ENCODE measurements at regions not wholly inside any gene's neighbourhood (a gene's known extent, or its start where the extent isn't known, plus 50 kb on each side); places are given as distances from the start of the nearest gene placed in this dataset.

DNA sequence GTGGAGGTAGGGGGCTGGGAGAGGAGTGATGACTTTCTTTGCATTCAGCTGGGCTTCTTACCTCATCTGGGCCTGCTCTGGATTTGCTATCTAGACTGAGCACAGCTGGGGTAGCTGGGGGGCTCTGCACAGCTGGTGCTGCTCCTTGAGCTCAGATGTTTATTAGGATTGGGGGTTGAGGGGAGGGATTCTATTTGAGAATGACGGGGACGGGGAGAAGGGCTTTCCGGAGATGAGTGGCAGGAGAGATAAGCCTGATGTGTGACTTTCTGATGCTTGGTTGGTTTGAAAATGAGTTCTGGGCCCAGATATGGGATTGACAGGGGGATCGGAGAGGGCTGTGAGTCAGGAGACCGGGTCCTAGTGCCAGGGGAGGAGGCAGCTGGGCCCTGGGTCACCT, 146.1 kb upstream of the CSF3R start:
- H3K4me1 ChIP-seq (ENCODE audit: control insufficient read depth, insufficient read depth, low read length): no peaks in the 10 kb centered on the region
- H3K27ac ChIP-seq (ENCODE audit: low read length): no peak overlapping the region

DNA sequence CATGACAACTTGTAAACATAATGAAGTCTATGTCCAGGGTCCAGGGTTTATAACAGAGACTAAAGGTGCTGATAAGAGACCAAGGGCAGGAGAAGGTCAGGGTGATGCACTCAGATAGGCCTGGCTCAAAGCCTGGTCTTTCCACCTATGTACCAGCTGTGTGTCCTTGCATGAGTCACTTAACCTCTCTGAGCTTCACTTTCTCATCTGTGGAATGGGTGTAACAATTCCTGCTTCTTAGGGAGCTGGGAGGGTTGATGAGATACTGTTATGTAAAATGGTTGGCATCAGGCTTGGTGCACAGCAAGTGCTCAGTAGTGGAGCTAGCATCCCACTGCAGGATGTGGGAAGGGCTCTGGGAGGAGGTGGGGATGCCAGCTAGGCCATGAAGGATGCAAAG, 143.7 kb upstream of the CSF3R start:
- Histone ChIP-seq H3K4me1 (ENCODE audit: control insufficient read depth, insufficient read depth, low read length) (no peaks in the 10 kb centered on the region), H3K4me3 (ENCODE audit: low read length in 2 of 2) (no peak overlapping the region), H3K9ac (ENCODE audit: low read length in 2 of 2) (no peak overlapping the region), H3K9me3 (ENCODE audit: control insufficient read depth in 2 of 2, low read length in 2 of 2) (no peaks in the 10 kb centered on the region), H3K27me3 (ENCODE audit: control insufficient read depth in 1 of 2, insufficient read depth in 2 of 2, low read length in 2 of 2) (peaks cover 12 to 30% of the 10 kb centered on the region in 2 donors), H3K27ac (ENCODE audit: low read length) (no peak overlapping the region), H3K36me3 (ENCODE audit: control insufficient read depth in 2 of 2, insufficient read depth in 2 of 2, low read length in 2 of 2) (no peaks in the 10 kb centered on the region)

More for the DNA sequence above, 146.1 kb upstream of the CSF3R start:
- no peak overlapping the region for H3K4me3 ChIP-seq (ENCODE audit: low read length in 2 of 2)
- no peaks in the 10 kb centered on the region for H3K36me3 ChIP-seq (ENCODE audit: control insufficient read depth in 2 of 2, insufficient read depth in 2 of 2, low read length in 2 of 2)
- H3K9ac ChIP-seq (ENCODE audit: low read length in 2 of 2): no peak overlapping the region
- peaks cover 12 to 21% of the 10 kb centered on the region in 2 donors for H3K27me3 ChIP-seq (ENCODE audit: control insufficient read depth in 1 of 2, insufficient read depth in 2 of 2, low read length in 2 of 2)
- H3K9me3 ChIP-seq (ENCODE audit: control insufficient read depth in 2 of 2, low read length in 2 of 2): no peaks in the 10 kb centered on the region

DNA sequence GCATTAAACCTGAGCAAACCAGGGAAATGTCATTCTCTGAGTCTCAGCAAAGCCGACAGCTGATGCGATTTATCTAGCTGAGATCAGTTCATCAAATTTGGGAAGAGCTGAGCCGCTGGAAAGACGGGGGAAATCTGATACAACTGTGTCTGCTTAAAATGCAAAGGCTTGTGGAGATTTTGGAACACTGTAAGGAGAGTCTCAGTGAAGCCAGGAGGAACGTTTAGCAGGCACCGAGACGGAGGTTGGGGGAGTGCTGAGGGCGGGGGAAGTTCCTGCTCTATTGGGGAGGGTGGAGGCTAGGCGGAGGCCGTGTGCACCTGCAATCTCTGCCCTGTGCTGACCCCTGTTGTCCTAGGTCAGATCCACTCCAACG, 143.2 kb upstream of the CSF3R start:
- H3K4me3 ChIP-seq (ENCODE audit: low read length in 2 of 2): no peak overlapping the region
- H3K9ac ChIP-seq (ENCODE audit: low read length in 2 of 2): no peak overlapping the region
- H3K27ac ChIP-seq (ENCODE audit: low read length): no peak overlapping the region
- no peaks in the 10 kb centered on the region for H3K4me1 ChIP-seq (ENCODE audit: control insufficient read depth, insufficient read depth, low read length)
- H3K27me3 ChIP-seq (ENCODE audit: control insufficient read depth in 1 of 2, insufficient read depth in 2 of 2, low read length in 2 of 2): peaks cover 12 to 30% of the 10 kb centered on the region in 2 donors
- no peaks in the 10 kb centered on the region for H3K36me3 ChIP-seq (ENCODE audit: control insufficient read depth in 2 of 2, insufficient read depth in 2 of 2, low read length in 2 of 2)
- H3K9me3 ChIP-seq (ENCODE audit: control insufficient read depth in 2 of 2, low read length in 2 of 2): no peaks in the 10 kb centered on the region

DNA sequence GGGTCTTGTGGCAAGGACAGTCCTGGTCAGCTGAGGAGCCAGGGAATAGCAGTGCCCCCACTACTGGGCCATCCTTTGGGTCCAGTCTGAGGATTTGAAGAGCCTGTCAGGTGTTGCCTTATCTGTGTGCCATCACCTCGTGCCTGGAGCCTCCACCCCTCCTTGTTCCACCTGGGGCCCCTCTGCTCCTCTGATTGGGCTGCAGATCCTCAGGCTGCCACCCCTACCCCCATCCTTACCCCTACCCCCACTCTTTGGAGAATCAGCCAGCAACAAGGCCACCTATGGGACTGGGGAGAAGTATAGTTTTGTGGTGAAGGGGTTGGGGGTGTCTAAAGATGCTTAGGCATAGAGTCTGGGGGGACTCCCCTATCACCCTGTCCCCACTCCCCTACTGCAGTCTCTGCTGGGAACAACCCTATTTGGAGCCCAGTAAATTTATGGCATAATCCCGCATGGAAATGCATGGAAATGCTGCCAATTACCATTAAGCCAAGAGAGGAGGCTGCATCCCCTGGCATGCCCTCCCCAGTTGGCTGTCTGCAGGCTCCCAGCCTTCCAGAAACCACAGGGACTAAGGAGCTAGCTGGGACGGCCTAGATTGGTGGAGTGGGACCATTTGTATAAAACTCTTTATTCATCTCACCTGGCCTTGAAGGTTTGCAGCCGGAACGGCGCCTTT, 142.7 kb upstream of the CSF3R start:
- Histone ChIP-seq H3K4me1 (ENCODE audit: control insufficient read depth, insufficient read depth, low read length) (no peaks in the 10 kb centered on the region), H3K9me3 (ENCODE audit: control insufficient read depth in 2 of 2, low read length in 2 of 2) (no peaks in the 10 kb centered on the region), H3K4me3 (ENCODE audit: low read length in 2 of 2) (no peak overlapping the region), H3K9ac (ENCODE audit: low read length in 2 of 2) (no peak overlapping the region), H3K27me3 (ENCODE audit: control insufficient read depth in 1 of 2, insufficient read depth in 2 of 2, low read length in 2 of 2) (peaks cover 12 to 30% of the 10 kb centered on the region in 2 donors), H3K27ac (ENCODE audit: low read length) (no peak overlapping the region), H3K36me3 (ENCODE audit: control insufficient read depth in 2 of 2, insufficient read depth in 2 of 2, low read length in 2 of 2) (no peaks in the 10 kb centered on the region)

DNA sequence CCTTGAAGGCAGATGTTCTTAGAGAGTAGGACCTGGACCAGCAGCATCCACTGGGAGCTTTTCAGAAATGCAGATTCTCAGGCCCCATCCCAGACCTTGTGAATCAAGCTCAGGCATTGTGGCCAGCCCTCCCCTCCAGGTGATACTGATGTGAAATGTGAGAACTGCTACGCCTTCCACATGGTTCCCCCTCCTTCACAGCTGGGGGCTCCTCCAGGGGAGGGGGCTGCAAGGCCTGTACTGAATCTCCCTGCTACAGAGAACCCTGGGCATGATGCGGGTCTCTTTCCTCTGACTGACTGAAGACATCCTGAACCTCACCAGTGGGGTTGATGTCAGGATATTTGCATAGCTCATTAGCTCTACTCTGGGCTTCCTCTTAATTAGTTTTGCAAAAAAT, 141.8 kb upstream of the CSF3R start:
- Histone ChIP-seq H3K4me1 (ENCODE audit: control insufficient read depth, insufficient read depth, low read length) (no peaks in the 10 kb centered on the region), H3K27me3 (ENCODE audit: control insufficient read depth in 1 of 2, insufficient read depth in 2 of 2, low read length in 2 of 2) (peaks cover 12 to 34% of the 10 kb centered on the region in 2 donors), H3K27ac (ENCODE audit: low read length) (no peak overlapping the region), H3K4me3 (ENCODE audit: low read length in 2 of 2) (no peak overlapping the region), H3K36me3 (ENCODE audit: control insufficient read depth in 2 of 2, insufficient read depth in 2 of 2, low read length in 2 of 2) (no peaks in the 10 kb centered on the region), H3K9ac (ENCODE audit: low read length in 2 of 2) (no peak overlapping the region), H3K9me3 (ENCODE audit: control insufficient read depth in 2 of 2, low read length in 2 of 2) (no peaks in the 10 kb centered on the region)

DNA sequence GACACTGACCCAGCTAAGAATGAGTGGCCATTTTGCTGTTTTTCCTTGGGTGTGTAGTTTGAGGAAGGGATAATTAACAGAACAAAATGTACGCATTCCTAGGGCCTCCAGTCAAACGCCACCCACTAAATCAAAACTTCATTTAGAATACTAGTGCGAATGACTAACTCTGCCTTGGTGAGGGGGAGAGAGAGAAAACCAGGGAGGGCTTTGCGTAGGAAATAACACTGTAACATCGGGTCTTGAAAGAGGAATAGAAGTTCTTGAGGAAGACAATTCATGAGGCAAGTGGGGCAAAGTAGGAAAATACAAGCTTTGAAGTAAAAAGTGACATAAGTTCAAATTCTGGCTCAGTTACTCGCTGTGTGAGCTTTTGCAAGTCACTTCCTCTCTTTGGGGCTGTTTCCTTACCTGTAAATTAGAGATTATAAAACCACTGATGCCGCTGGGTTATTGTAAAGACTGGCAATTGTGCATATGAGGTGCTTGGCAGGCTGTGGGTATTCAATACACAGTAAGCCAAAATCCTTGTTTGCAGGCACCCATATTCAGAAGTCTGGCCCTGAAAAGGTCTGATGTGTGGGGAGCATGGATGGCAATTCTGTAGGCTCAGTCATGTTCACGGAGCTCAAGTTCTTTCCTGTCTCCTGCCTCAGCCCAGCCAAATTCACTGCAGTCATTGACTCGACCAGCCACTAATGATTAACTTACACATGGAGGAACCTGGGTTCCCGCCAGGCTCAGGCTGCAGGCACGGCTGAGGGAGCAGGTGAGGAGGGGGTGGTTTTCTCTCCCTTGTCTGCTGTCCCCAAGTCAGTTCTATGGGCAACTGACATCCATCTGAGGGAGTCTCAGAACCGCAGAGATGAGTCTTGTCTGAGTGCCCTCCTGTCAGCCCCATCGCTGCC, 140.3 kb upstream of the CSF3R start:
- no peaks in the 10 kb centered on the region for H3K9me3 ChIP-seq (ENCODE audit: control insufficient read depth in 2 of 2, low read length in 2 of 2)
- H3K36me3 ChIP-seq (ENCODE audit: control insufficient read depth in 2 of 2, insufficient read depth in 2 of 2, low read length in 2 of 2): no peaks in the 10 kb centered on the region
- H3K27me3 ChIP-seq (ENCODE audit: control insufficient read depth in 1 of 2, insufficient read depth in 2 of 2, low read length in 2 of 2): peaks cover 12 to 32% of the 10 kb centered on the region in 2 donors
- H3K4me3 ChIP-seq (ENCODE audit: low read length in 2 of 2): no peak overlapping the region
- H3K27ac ChIP-seq (ENCODE audit: low read length): no peak overlapping the region
- H3K9ac ChIP-seq (ENCODE audit: low read length in 2 of 2): no peak overlapping the region
- H3K4me1 ChIP-seq (ENCODE audit: control insufficient read depth, insufficient read depth, low read length): no peaks in the 10 kb centered on the region

DNA sequence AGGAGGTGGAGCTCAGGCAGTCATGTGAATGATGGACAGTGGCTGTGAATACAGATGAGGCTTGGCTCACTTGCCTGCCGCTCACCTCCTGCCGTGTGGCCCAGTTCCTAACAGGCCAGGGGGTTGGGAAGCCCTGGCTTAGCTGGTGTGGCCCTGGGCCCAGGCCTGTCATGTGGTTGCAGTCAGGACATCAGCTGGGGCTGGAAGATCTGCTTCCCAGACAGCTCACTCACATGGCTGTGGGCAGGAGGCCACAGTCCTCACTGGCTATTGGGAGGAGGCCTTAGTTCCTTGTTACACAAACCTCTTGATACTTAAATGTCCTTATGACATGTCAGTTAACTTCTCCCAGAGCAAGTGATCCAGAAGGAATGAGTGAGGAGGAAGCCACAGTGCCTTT, 138.8 kb upstream of the CSF3R start:
- Histone ChIP-seq H3K4me1 (ENCODE audit: control insufficient read depth, insufficient read depth, low read length) (no peaks in the 10 kb centered on the region), H3K27ac (ENCODE audit: low read length) (no peak overlapping the region), H3K36me3 (ENCODE audit: control insufficient read depth in 2 of 2, insufficient read depth in 2 of 2, low read length in 2 of 2) (no peaks in the 10 kb centered on the region), H3K27me3 (ENCODE audit: control insufficient read depth in 1 of 2, insufficient read depth in 2 of 2, low read length in 2 of 2) (peaks cover 9 to 30% of the 10 kb centered on the region in 2 donors), H3K9me3 (ENCODE audit: control insufficient read depth in 2 of 2, low read length in 2 of 2) (no peaks in the 10 kb centered on the region), H3K4me3 (ENCODE audit: low read length in 2 of 2) (no peak overlapping the region), H3K9ac (ENCODE audit: low read length in 2 of 2) (no peak overlapping the region)

DNA sequence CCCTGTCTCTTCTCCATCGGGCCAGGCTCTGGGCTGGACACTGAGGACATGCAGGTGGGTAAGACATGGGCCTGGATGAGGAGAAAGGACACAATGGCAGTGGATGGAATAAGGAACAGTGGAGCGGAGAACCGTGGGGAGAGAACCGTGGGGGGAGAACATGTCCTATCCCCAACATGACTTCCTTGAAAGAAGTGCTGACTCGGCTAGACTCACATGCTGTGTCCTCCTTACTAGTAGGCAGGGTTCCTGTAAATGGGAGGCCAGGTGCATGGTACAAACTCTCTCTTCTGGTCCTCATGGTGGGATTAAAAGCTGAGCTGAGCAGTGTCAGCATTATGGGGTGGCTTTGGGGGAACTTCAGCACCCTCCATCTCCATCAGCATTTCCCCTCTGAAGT, 137.4 kb upstream of the CSF3R start:
- Histone ChIP-seq H3K27me3 (ENCODE audit: control insufficient read depth in 1 of 2, insufficient read depth in 2 of 2, low read length in 2 of 2) (peaks cover 3 to 24% of the 10 kb centered on the region in 2 donors), H3K9me3 (ENCODE audit: control insufficient read depth in 2 of 2, low read length in 2 of 2) (no peaks in the 10 kb centered on the region), H3K36me3 (ENCODE audit: control insufficient read depth in 2 of 2, insufficient read depth in 2 of 2, low read length in 2 of 2) (no peaks in the 10 kb centered on the region)

DNA sequence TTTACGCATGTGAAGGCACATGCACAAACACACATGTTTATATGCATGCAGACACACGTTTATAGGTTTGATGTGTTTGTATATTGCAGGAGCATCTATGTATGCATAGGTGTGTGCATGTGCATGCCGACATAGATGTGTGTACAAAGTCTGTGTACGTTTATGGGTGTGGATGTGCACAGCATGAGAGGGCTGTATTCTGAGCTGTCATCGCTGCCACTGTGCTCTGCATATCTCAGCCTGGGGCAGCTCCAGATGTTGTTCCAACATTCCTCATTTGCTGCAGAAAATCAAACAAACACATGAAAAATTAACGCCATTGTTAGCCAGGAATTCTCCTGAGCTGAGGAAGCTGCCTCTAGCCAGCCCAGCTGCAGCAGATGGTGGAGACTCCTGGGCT, 132.3 kb upstream of the CSF3R start:
- no peaks in the 10 kb centered on the region for H3K36me3 ChIP-seq (ENCODE audit: control insufficient read depth in 2 of 2, insufficient read depth in 2 of 2, low read length in 2 of 2)
- no peak overlapping the region for H3K4me3 ChIP-seq (ENCODE audit: low read length in 2 of 2)
- no peak overlapping the region for H3K27ac ChIP-seq (ENCODE audit: low read length)
- H3K27me3 ChIP-seq (ENCODE audit: control insufficient read depth in 1 of 2, insufficient read depth in 2 of 2, low read length in 2 of 2): peaks cover 6 to 31% of the 10 kb centered on the region in 2 donors
- H3K9ac ChIP-seq (ENCODE audit: low read length in 2 of 2): no peak overlapping the region
- H3K9me3 ChIP-seq (ENCODE audit: control insufficient read depth in 2 of 2, low read length in 2 of 2): no peaks in the 10 kb centered on the region
- no peaks in the 10 kb centered on the region for H3K4me1 ChIP-seq (ENCODE audit: control insufficient read depth, insufficient read depth, low read length)

More for the DNA sequence above, 137.4 kb upstream of the CSF3R start:
- no peak overlapping the region for H3K27ac ChIP-seq (ENCODE audit: low read length)
- no peaks in the 10 kb centered on the region for H3K4me1 ChIP-seq (ENCODE audit: control insufficient read depth, insufficient read depth, low read length)
- H3K9ac ChIP-seq (ENCODE audit: low read length in 2 of 2): no peak overlapping the region
- H3K4me3 ChIP-seq (ENCODE audit: low read length in 2 of 2): no peak overlapping the region

DNA sequence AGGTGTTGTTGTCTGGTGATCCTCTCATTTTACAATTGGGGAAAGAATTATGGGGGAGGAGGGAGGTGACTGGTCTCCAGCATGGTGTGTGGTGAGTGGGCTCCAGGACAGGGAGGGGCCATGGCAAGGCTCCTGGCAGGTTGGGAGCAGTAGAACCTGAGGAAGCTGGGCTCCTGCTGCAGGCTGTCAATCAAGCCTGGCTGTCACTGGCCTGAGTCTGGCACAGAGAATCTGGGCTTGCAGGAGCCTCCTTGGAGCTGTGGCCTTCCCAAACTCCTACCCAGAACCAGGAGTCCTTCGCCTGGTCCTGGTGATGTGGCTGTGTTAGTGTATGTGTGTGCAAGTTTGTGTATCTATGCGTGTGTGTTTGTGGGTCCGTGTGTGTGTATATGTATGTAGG, 131.9 kb upstream of the CSF3R start:
- no peak overlapping the region for H3K9ac ChIP-seq (ENCODE audit: low read length in 2 of 2)
- no peaks in the 10 kb centered on the region for H3K4me1 ChIP-seq (ENCODE audit: control insufficient read depth, insufficient read depth, low read length)
- H3K36me3 ChIP-seq (ENCODE audit: control insufficient read depth in 2 of 2, insufficient read depth in 2 of 2, low read length in 2 of 2): no peaks in the 10 kb centered on the region

DNA sequence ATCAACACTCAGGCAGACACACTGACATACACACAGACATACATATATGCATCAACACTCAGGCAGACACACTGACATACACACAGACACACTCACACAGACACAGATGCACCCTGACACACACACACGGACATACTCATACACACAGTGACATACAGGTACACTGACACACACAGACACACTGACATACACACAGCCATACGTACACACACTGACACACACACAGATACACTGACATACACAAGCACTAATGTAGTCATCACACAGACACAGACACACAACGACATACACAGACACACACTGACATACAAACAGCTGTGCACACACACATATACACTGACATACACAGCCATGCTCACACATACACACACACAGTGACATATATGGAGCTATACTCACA, 131.0 kb upstream of the CSF3R start:
- no peaks in the 10 kb centered on the region for H3K4me1 ChIP-seq (ENCODE audit: control insufficient read depth, insufficient read depth, low read length)
- no peak overlapping the region for H3K9ac ChIP-seq (ENCODE audit: low read length in 2 of 2)
- no peaks in the 10 kb centered on the region for H3K9me3 ChIP-seq (ENCODE audit: control insufficient read depth in 2 of 2, low read length in 2 of 2)
- H3K27ac ChIP-seq (ENCODE audit: low read length): no peak overlapping the region
- no peaks in the 10 kb centered on the region for H3K36me3 ChIP-seq (ENCODE audit: control insufficient read depth in 2 of 2, insufficient read depth in 2 of 2, low read length in 2 of 2)
- H3K4me3 ChIP-seq (ENCODE audit: low read length in 2 of 2): no peak overlapping the region
- peaks cover 6 to 32% of the 10 kb centered on the region in 2 donors for H3K27me3 ChIP-seq (ENCODE audit: control insufficient read depth in 1 of 2, insufficient read depth in 2 of 2, low read length in 2 of 2)

More for the DNA sequence above, 131.9 kb upstream of the CSF3R start:
- no peaks in the 10 kb centered on the region for H3K9me3 ChIP-seq (ENCODE audit: control insufficient read depth in 2 of 2, low read length in 2 of 2)
- H3K27ac ChIP-seq (ENCODE audit: low read length): no peak overlapping the region
- no peak overlapping the region for H3K4me3 ChIP-seq (ENCODE audit: low read length in 2 of 2)
- H3K27me3 ChIP-seq (ENCODE audit: control insufficient read depth in 1 of 2, insufficient read depth in 2 of 2, low read length in 2 of 2): peaks cover 6 to 30% of the 10 kb centered on the region in 2 donors

Measured in stomach smooth muscle (tissue), 2 donors.